B cell (primary cell): ENCODE measurements at regions not wholly inside any gene's neighbourhood (a gene's known extent, or its start where the extent isn't known, plus 50 kb on each side); places are given as distances from the start of the nearest gene placed in this dataset.

Experiments used
- ATAC-seq: fragments of 200-7000 bp; cut with Tn5 transposase; one replicate; pipeline ENCODE4 v1.10.0; 2021; ENCODE audit warnings: low read depth, mild to moderate bottlenecking, moderate number of reproducible peaks, moderate library complexity
- CTCF ChIA-PET: fragments of 350-600 bp; sonication (Branson Sonifier 250); formaldehyde crosslinking; loops from one replicate; lab custom pipeline; 2021; ENCODE audit warnings: antibody characterized with exemption, inconsistent platforms; lab: Charles Lee
- POLR2A ChIA-PET: fragments of 350-600 bp; sonication (Branson Sonifier 250); formaldehyde crosslinking; loops from one replicate; lab custom pipeline; 2021; ENCODE audit warnings: antibody characterized with exemption; lab: Charles Lee
- DNase-seq: peaks from one replicate; pipeline ENCODE4 v3.0.0; 2013
- H2AFZ ChIP-seq: 2 replicates; pipeline ENCODE4 v1.6.1; 2012; ENCODE audit warnings: mild to moderate bottlenecking, low read depth, low read length; ENCODE audit not compliant: insufficient read depth, poor library complexity, severe bottlenecking
- H3K27ac ChIP-seq, 2 donors: 1 replicate in 1 of 2; 2 replicates in 1 of 2; pipeline ENCODE4 v1.5.1; 2012 to 2013; ENCODE audit warnings: low read length in 2 of 2, mild to moderate bottlenecking in 2 of 2, moderate library complexity in 1 of 2
- H3K27me3 ChIP-seq, 4 experiments: fragments of 200-600 bp in 1 of 4; sonication (generic) in 1 of 4; replicated peaks in 1 of 4; 1 replicate in 2 of 4; 2 replicates in 2 of 4; pipeline versions ENCODE4 v1.6.1 to v1.7.0; 2013 to 2016; ENCODE audit warnings: low read length in 3 of 4, mild to moderate bottlenecking in 2 of 4, mixed read lengths in 1 of 4, moderate library complexity in 1 of 4; ENCODE audit not compliant: insufficient read depth in 4 of 4, control insufficient read depth in 3 of 4; ENCODE audit errors: control extremely low read depth in 1 of 4
- H3K36me3 ChIP-seq, 2 experiments: replicated peaks in 1 of 2; 1 replicate in 1 of 2; 2 replicates in 1 of 2; pipeline versions ENCODE4 v1.6.1 to v1.7.1; 2013; ENCODE audit warnings: low read length in 1 of 2; ENCODE audit not compliant: insufficient read depth in 2 of 2, control insufficient read depth in 1 of 2; ENCODE audit errors: control extremely low read depth in 1 of 2, extremely low read depth in 1 of 2
- H3K4me1 ChIP-seq, 2 donors: fragments of 200-600 bp in 1 of 2; sonication (generic) in 1 of 2; 1 replicate in 1 of 2; 2 replicates in 1 of 2; pipeline versions ENCODE4 v1.5.1 to v1.6.1; 2013 to 2017; ENCODE audit warnings: low read length in 2 of 2; ENCODE audit not compliant: control insufficient read depth in 2 of 2, insufficient read depth in 2 of 2
- H3K4me2 ChIP-seq: replicated peaks from 2 replicates; pipeline ENCODE3; 2012; ENCODE audit warnings: mild to moderate bottlenecking, low read depth, low read length; ENCODE audit not compliant: poor library complexity, severe bottlenecking
- H3K4me3 ChIP-seq, 5 experiments: fragments of 200-600 bp in 1 of 5; sonication (generic) in 1 of 5; 1 replicate in 3 of 5; 2 replicates in 2 of 5; pipeline versions ENCODE4 v1.5.1 to v1.7.0; 2011 to 2016; ENCODE audit warnings: low read length in 4 of 5, mild to moderate bottlenecking in 4 of 5, low read depth in 2 of 5, control low read depth in 1 of 5, moderate library complexity in 1 of 5; ENCODE audit not compliant: insufficient read depth in 1 of 5; ENCODE audit errors: control extremely low read depth in 1 of 5, extremely low read depth in 1 of 5
- H3K79me2 ChIP-seq: fragments of 200-600 bp; sonication (generic); one replicate; pipeline ENCODE4 v1.6.0; 2016; ENCODE audit warnings: low read length; ENCODE audit not compliant: control insufficient read depth, insufficient read depth
- H3K9ac ChIP-seq: fragments of 200-600 bp; sonication (generic); 2 replicates; pipeline ENCODE4 v1.6.1; 2017; ENCODE audit warnings: mild to moderate bottlenecking, low read length, moderate library complexity
- H3K9me3 ChIP-seq, 3 donors: one replicate each; pipeline versions ENCODE4 v1.6.1 to v1.7.1; 2013; ENCODE audit warnings: low read length in 2 of 3; ENCODE audit not compliant: control insufficient read depth in 2 of 3, insufficient read depth in 1 of 3; ENCODE audit errors: control extremely low read depth in 1 of 3
- H4K20me1 ChIP-seq: 2 replicates; pipeline ENCODE4 v1.6.0; 2012; ENCODE audit warnings: mild to moderate bottlenecking, low read length; ENCODE audit not compliant: insufficient read depth, control insufficient read depth, poor library complexity, severe bottlenecking
- H3K27ac Mint-ChIP-seq: one replicate; pipeline ENCODE4 v1.8.0; 2021; ENCODE audit warnings: mixed read lengths
- H3K27me3 Mint-ChIP-seq: one replicate; pipeline ENCODE4 v1.8.0; 2021; ENCODE audit warnings: mixed read lengths
- H3K4me1 Mint-ChIP-seq: one replicate; pipeline ENCODE4 v1.8.0; 2021; ENCODE audit warnings: mixed read lengths
- H3K4me3 Mint-ChIP-seq: one replicate; pipeline ENCODE4 v1.8.0; 2021; ENCODE audit warnings: mixed read lengths
- H3K9me3 Mint-ChIP-seq: one replicate; pipeline ENCODE4 v1.8.0; 2022; ENCODE audit warnings: mixed read lengths; ENCODE audit not compliant: insufficient read depth
- EZH2 ChIP-seq: IDR thresholded peaks from 2 replicates; pipeline ENCODE4 v1.6.1; 2012; ENCODE audit warnings: borderline replicate concordance, low read depth, mild to moderate bottlenecking, moderate library complexity, low read length; ENCODE audit not compliant: insufficient read depth, poor library complexity, severe bottlenecking
- WGBS: methylation state at CpG from one replicate; pipeline ENCODE4 v1.1.5; 2013; ENCODE audit warnings: missing lambda C conversion rate; ENCODE audit not compliant: insufficient coverage; 5-methylcytosine and 5-hydroxymethylcytosine counted together
- intact Hi-C: fragments of 100-400 bp; cut with micrococcal nuclease; formaldehyde crosslinking; loops from one replicate; pipeline ENCODE4 v1.10.0; 2022
- TF ChIP-seq, protein P1 (sequence below): fragments of 200-600 bp; IDR thresholded peaks from one replicate; pipeline ENCODE4 v1.8.0; 2022; ENCODE audit warnings: antibody characterized with exemption, mild to moderate bottlenecking

DNA sequence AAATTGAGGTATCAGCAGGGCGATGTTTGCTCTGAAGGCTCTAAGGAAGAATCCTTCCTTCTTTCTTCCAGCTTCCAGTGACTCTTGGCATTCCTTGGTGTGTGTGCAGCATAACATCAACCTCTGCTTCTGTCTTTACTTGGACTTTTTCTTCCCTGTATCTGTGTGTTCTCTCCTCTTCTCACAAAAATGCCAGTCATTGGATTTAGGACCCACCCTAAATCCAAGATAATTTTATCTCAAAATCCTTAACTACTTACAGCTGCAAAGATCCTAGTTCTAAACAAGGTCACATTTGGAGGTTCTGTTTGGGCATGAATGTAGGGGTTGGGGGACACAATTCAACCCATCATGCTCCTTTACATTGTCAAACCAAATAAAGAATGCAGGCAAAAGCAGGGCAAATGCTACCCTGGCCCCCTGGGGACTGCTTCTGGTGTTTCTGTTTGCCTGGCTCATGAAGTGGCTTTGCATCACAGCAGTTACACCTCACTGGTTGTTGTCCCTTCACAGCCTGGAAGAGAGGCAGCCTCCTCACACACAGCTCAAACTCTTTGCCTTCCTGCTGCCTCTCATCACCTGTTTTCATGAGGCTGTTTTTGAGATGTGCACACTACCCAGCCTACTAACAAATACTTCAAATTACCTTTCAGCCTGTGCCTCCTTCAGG, 64.8 kb upstream of the PLCXD3 start:
- no peak overlapping the region for H3K9ac ChIP-seq
- H3K4me2 ChIP-seq = no peak overlapping the region
- intact Hi-C loops = no loop called here
- Mint-ChIP-seq H3K4me1 (no peaks in the 10 kb centered on the region), H3K27ac (no peak overlapping the region), H3K4me3 (no peak overlapping the region), H3K27me3 (no peaks in the 10 kb centered on the region), H3K9me3 (peaks cover 5% of the 10 kb centered on the region)
- ChIA-PET CTCF (no interaction called here), POLR2A (no interaction called here)
- TF ChIP-seq, protein P1, sequence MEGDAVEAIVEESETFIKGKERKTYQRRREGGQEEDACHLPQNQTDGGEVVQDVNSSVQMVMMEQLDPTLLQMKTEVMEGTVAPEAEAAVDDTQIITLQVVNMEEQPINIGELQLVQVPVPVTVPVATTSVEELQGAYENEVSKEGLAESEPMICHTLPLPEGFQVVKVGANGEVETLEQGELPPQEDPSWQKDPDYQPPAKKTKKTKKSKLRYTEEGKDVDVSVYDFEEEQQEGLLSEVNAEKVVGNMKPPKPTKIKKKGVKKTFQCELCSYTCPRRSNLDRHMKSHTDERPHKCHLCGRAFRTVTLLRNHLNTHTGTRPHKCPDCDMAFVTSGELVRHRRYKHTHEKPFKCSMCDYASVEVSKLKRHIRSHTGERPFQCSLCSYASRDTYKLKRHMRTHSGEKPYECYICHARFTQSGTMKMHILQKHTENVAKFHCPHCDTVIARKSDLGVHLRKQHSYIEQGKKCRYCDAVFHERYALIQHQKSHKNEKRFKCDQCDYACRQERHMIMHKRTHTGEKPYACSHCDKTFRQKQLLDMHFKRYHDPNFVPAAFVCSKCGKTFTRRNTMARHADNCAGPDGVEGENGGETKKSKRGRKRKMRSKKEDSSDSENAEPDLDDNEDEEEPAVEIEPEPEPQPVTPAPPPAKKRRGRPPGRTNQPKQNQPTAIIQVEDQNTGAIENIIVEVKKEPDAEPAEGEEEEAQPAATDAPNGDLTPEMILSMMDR = no peak
- no peak for TF ChIP-seq EZH2
- H3K4me1 ChIP-seq = no peaks in the 10 kb centered on the region
- H2AFZ ChIP-seq = no peak overlapping the region
- H4K20me1 ChIP-seq = no peaks in the 10 kb centered on the region
- no peak overlapping the region for H3K4me3 ChIP-seq
- WGBS = 100% methylated on average over 1 of the region's 1 CpG
- ATAC-seq (no peak), DNase-seq (no peak)
- no peak overlapping the region for H3K27ac ChIP-seq
- no peaks in the 10 kb centered on the region for H3K9me3 ChIP-seq
- H3K79me2 ChIP-seq = no peaks in the 10 kb centered on the region
- H3K27me3 ChIP-seq = no peaks in the 10 kb centered on the region
- H3K36me3 ChIP-seq = no peaks in the 10 kb centered on the region

DNA sequence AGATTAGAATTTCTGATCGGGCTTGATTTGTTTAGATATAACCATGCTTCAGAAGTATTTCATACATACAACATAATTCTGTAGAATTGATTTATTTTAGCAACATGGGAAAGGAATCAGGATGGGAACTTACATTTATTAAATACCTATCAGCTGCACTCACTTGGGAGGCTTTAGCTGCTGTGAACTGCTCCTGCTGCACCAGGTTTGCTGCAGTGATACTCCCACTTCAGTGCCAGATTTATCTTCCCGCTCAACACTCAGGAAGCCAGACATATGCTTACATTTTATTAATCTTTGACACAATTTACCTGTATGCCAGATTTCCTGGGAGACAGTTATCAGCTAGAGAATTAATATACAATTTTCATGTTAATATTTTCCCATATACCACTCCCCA, 64.0 kb upstream of the PLCXD3 start:
- no peaks in the 10 kb centered on the region for H3K27me3 Mint-ChIP-seq
- no peaks in the 10 kb centered on the region for H3K9me3 ChIP-seq
- DNase-seq (no peak), ATAC-seq (no peak)
- no peak overlapping the region for H3K4me3 Mint-ChIP-seq
- intact Hi-C loops = no loop called here
- no peak overlapping the region for H3K27ac Mint-ChIP-seq
- CTCF ChIA-PET = no interaction called here
- H3K27me3 ChIP-seq = no peaks in the 10 kb centered on the region
- H3K79me2 ChIP-seq = no peaks in the 10 kb centered on the region
- no peaks in the 10 kb centered on the region for H3K4me1 ChIP-seq
- no peak overlapping the region for H3K27ac ChIP-seq
- POLR2A ChIA-PET = no interaction called here
- no peak overlapping the region for H3K9ac ChIP-seq
- peaks cover 5% of the 10 kb centered on the region for H3K9me3 Mint-ChIP-seq
- TF ChIP-seq, protein P1 = no peak
- TF ChIP-seq EZH2 = no peak
- WGBS = no CpG with 5 or more reads among the region's 2 CpGs
- no peak overlapping the region for H3K4me2 ChIP-seq
- H4K20me1 ChIP-seq = no peaks in the 10 kb centered on the region
- no peaks in the 10 kb centered on the region for H3K4me1 Mint-ChIP-seq
- H3K4me3 ChIP-seq = no peak overlapping the region
- no peaks in the 10 kb centered on the region for H3K36me3 ChIP-seq
- H2AFZ ChIP-seq = no peak overlapping the region
